Progenitor cell of endocrine pancreas (in vitro differentiated cells): ENCODE measurements at regions not wholly inside any gene's neighbourhood (a gene's known extent, or its start where the extent isn't known, plus 50 kb on each side); places are given as distances from the start of the nearest gene placed in this dataset. TPM values are rescaled to one million over a fixed set of nuclear protein-coding genes. Genes with fewer than 3 reads are reported as not detected.

Experiments
- DNase-seq: peaks from one replicate; pipeline ENCODE4 v3.0.0; 2021; ENCODE audit warnings: low spot score; ENCODE audit not compliant: unreplicated experiment
- H3K27ac Mint-ChIP-seq: 2 replicates; pipeline ENCODE4 v1.8.0; 2021; ENCODE audit warnings: mild to moderate bottlenecking, moderate library complexity, mixed read lengths
- H3K27me3 Mint-ChIP-seq: 2 replicates; pipeline ENCODE4 v1.8.0; 2021; ENCODE audit warnings: mixed read lengths
- H3K36me3 Mint-ChIP-seq: 2 replicates; pipeline ENCODE4 v1.8.0; 2022; ENCODE audit warnings: mixed read lengths; ENCODE audit not compliant: insufficient read depth
- H3K4me1 Mint-ChIP-seq: 2 replicates; pipeline ENCODE4 v1.8.0; 2021; ENCODE audit warnings: low read depth, mixed read lengths
- H3K4me3 Mint-ChIP-seq: 2 replicates; pipeline ENCODE4 v1.8.0; 2021; ENCODE audit warnings: low read depth, mild to moderate bottlenecking, moderate library complexity, mixed read lengths
- H3K9me3 Mint-ChIP-seq: 2 replicates; pipeline ENCODE4 v1.8.0; 2021; ENCODE audit warnings: low read depth, mixed read lengths
- microRNA-seq: library from miRNA; unstranded; fragments of <30 nt; microRNA quantifications from one replicate; pipeline ENCODE4 v1.1.0, GENCODE V29; 2020; ENCODE audit warnings: borderline number of aligned reads; ENCODE audit not compliant: unreplicated experiment
- TF ChIP-seq, protein P1 (sequence below): fragments of 200-600 bp; sonication (generic); IDR thresholded peaks from one replicate; pipeline ENCODE4 v1.5.0; 2021; ENCODE audit warnings: antibody characterized with exemption, mild to moderate bottlenecking; ENCODE audit not compliant: unreplicated experiment

DNA sequence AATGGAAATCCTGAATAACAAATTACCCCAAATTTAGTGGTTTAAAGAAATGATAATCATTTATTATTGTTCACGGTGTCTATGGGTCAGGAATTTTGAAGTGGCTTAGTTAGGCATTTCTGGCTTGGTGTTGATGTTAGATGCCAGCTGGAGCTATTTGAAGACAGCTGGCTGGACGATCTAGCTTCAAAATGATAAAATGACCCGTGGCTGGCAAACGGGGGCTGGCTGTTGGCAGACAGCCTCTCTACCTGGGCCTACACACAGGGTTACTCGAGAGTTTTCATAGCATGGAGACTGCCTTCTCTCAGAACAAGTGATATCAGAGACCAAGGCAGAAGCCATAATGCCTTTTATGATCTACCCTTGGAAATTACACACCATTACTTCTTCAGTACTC, 285.2 kb downstream of the METTL15 start:
- Mint-ChIP-seq H3K36me3 (no peaks in the 10 kb centered on the region), H3K27ac (no peak overlapping the region), H3K4me1 (no peaks in the 10 kb centered on the region), H3K9me3 (peaks cover 3% of the 10 kb centered on the region), H3K4me3 (no peak overlapping the region), H3K27me3 (no peaks in the 10 kb centered on the region)
- no peak for DNase-seq
- TF ChIP-seq, protein P1, sequence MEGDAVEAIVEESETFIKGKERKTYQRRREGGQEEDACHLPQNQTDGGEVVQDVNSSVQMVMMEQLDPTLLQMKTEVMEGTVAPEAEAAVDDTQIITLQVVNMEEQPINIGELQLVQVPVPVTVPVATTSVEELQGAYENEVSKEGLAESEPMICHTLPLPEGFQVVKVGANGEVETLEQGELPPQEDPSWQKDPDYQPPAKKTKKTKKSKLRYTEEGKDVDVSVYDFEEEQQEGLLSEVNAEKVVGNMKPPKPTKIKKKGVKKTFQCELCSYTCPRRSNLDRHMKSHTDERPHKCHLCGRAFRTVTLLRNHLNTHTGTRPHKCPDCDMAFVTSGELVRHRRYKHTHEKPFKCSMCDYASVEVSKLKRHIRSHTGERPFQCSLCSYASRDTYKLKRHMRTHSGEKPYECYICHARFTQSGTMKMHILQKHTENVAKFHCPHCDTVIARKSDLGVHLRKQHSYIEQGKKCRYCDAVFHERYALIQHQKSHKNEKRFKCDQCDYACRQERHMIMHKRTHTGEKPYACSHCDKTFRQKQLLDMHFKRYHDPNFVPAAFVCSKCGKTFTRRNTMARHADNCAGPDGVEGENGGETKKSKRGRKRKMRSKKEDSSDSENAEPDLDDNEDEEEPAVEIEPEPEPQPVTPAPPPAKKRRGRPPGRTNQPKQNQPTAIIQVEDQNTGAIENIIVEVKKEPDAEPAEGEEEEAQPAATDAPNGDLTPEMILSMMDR = no peak

DNA sequence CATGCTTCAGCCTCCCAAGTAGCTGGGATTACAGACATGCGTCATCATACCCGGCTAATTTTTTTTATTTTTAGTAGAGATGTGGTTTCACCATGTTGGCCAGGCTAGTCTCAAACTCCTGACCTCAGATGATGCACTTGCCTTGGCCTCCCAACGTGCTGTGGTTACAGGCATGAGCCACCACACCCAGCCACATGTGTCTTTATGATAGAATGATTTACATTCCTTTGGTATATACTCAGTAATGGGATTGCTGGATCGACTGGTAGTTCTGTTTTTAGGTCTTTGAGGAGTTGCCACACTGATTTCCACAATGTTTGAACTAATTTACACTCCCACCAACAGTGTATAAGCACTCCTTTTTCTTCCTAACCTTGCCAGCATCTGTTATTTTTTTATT, 276.2 kb downstream of the METTL15 start:
- DNase-seq = no peak
- H3K36me3 Mint-ChIP-seq = no peaks in the 10 kb centered on the region

DNA sequence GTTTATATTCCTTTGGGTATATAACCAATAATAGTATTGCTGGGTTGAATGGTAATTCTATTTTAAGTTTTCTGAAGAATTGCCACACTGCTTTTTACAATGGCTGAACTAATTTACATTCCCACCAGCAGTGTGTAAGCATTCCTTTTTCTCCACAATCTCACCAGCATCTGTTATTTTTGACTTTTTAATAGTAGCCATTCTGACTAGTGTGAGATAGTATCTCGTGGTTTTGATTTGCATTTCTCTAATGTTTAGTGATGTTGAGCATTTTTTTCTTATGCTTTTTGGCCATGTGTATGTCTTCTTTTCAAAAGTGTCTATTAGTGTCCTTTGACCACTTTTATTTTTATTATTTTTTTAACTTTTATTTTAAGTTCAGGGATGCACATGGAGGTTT, 275.3 kb downstream of the METTL15 start:
- H3K27me3 Mint-ChIP-seq = no peaks in the 10 kb centered on the region
- H3K36me3 Mint-ChIP-seq = no peaks in the 10 kb centered on the region

More for the DNA sequence above, 276.2 kb downstream of the METTL15 start:
- H3K4me3 Mint-ChIP-seq = no peak overlapping the region
- H3K27ac Mint-ChIP-seq = no peak overlapping the region
- TF ChIP-seq, protein P1 = no peak
- no peaks in the 10 kb centered on the region for H3K27me3 Mint-ChIP-seq
- peaks cover 19% of the 10 kb centered on the region for H3K9me3 Mint-ChIP-seq
- H3K4me1 Mint-ChIP-seq = no peaks in the 10 kb centered on the region

More for the DNA sequence above, 275.3 kb downstream of the METTL15 start:
- no peak for DNase-seq
- TF ChIP-seq, protein P1 = no peak
- Mint-ChIP-seq H3K27ac (no peak overlapping the region), H3K4me3 (no peak overlapping the region), H3K9me3 (peaks cover 19% of the 10 kb centered on the region), H3K4me1 (no peaks in the 10 kb centered on the region)

Small RNA genes in the stretch of these regions (microRNA-seq; reads per million reads assigned to microRNA genes)
- not detected for gene MIR8068
